ENCODE measurements at regions not wholly inside any gene's neighbourhood (a gene's known extent, or its start where the extent isn't known, plus 50 kb on each side); places are given as distances from the start of the nearest gene placed in this dataset.
A peak's percentile ranks its signal among the peaks of the same experiment; 100 is the strongest.
"Not testable (repeated sequence)": the region's sequence is repeated elsewhere in the genome, so short reads cannot be mapped to it uniquely, and the experiment has no call there.

GRCh38 chr14:30387871-30388270 lies 171.1 kb upstream of the G2E3 start:
- no peak for FAIRE-seq

- peak; percentile 41 for FAIRE-seq
These were observed 169.7 kb upstream of the G2E3 start for GRCh38 chr14:30389134-30389876.

GRCh38 chr14:30389877-30390385 lies 169.0 kb upstream of the G2E3 start:
- no peak for FAIRE-seq

GRCh38 chr14:30395065-30395464 lies 163.9 kb upstream of the G2E3 start:
- FAIRE-seq: no peak

GRCh38 chr14:30402846-30403245 lies 156.1 kb upstream of the G2E3 start:
- no peak for FAIRE-seq

GRCh38 chr14:30403791-30404190 lies 155.2 kb upstream of the G2E3 start:
- no peak for FAIRE-seq

GRCh38 chr14:30409508-30410015 lies 149.4 kb upstream of the G2E3 start:
- FAIRE-seq: not testable (repeated sequence)

GRCh38 chr14:30410986-30411385 lies 148.0 kb upstream of the G2E3 start:
- FAIRE-seq: no peak

GRCh38 chr14:30413184-30413583 lies 145.8 kb upstream of the G2E3 start:
- FAIRE-seq: not testable (repeated sequence)

GRCh38 chr14:30417121-30417520 lies 141.8 kb upstream of the G2E3 start:
- peak; percentile 87 for FAIRE-seq

- FAIRE-seq: no peak
These were observed 141.0 kb upstream of the G2E3 start for GRCh38 chr14:30417999-30418398.

- FAIRE-seq: no peak
These were observed 139.9 kb upstream of the G2E3 start for GRCh38 chr14:30419037-30419436.

GRCh38 chr14:30420515-30420914 lies 138.4 kb upstream of the G2E3 start:
- no peak for FAIRE-seq

GRCh38 chr14:30426463-30426862 lies 132.5 kb upstream of the G2E3 start:
- FAIRE-seq: no peak

GRCh38 chr14:30427401-30427800 lies 131.6 kb upstream of the G2E3 start:
- FAIRE-seq: no peak

GRCh38 chr14:30427846-30428245 lies 131.1 kb upstream of the G2E3 start:
- FAIRE-seq: no peak

- FAIRE-seq: no peak
These were observed 127.4 kb upstream of the G2E3 start for GRCh38 chr14:30431552-30431951.

- no peak for FAIRE-seq
These were observed 118.0 kb upstream of the G2E3 start for GRCh38 chr14:30440961-30441360.

GRCh38 chr14:30443368-30444007 lies 115.5 kb upstream of the G2E3 start:
- FAIRE-seq: peak; percentile 97

GRCh38 chr14:30444451-30444850 lies 114.5 kb upstream of the G2E3 start:
- no peak for FAIRE-seq

- FAIRE-seq: no peak
These were observed 113.8 kb upstream of the G2E3 start for GRCh38 chr14:30445011-30445793.

- FAIRE-seq: peak; percentile 88
These were observed 113.1 kb upstream of the G2E3 start for GRCh38 chr14:30445852-30446251.

Data from islet of Langerhans (tissue), 1 donor.